ENCODE measurements at regions not wholly inside any gene's neighbourhood (a gene's known extent, or its start where the extent isn't known, plus 50 kb on each side); places are given as distances from the start of the nearest gene placed in this dataset.

- no peaks in the 10 kb centered on the region for H3K36me3 ChIP-seq
- no peaks in the 10 kb centered on the region for H3K9me3 ChIP-seq
- H3K27ac ChIP-seq = no peak overlapping the region
- H3K4me3 ChIP-seq = no peak overlapping the region
- TF ChIP-seq, protein P1, sequence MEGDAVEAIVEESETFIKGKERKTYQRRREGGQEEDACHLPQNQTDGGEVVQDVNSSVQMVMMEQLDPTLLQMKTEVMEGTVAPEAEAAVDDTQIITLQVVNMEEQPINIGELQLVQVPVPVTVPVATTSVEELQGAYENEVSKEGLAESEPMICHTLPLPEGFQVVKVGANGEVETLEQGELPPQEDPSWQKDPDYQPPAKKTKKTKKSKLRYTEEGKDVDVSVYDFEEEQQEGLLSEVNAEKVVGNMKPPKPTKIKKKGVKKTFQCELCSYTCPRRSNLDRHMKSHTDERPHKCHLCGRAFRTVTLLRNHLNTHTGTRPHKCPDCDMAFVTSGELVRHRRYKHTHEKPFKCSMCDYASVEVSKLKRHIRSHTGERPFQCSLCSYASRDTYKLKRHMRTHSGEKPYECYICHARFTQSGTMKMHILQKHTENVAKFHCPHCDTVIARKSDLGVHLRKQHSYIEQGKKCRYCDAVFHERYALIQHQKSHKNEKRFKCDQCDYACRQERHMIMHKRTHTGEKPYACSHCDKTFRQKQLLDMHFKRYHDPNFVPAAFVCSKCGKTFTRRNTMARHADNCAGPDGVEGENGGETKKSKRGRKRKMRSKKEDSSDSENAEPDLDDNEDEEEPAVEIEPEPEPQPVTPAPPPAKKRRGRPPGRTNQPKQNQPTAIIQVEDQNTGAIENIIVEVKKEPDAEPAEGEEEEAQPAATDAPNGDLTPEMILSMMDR (IDR thresholded peaks at IDR 0.05) = no peak
- TF ChIP-seq EP300 (IDR thresholded peaks at IDR 0.05) (no peak), POLR2A (IDR thresholded peaks at IDR 0.05) (no peak), POLR2AphosphoS5 (IDR thresholded peaks at IDR 0.05) (no peak)
- H3K4me1 ChIP-seq = no peaks in the 10 kb centered on the region
- WGBS = 57% methylated on average over 4 of the region's 4 CpGs
- H3K27me3 ChIP-seq = no peaks in the 10 kb centered on the region
- DNase-seq (ENCODE audit: low spot score in 2 of 2) = no peak
Measured at GRCh38 chr20:6450841-6451240, 316.6 kb upstream of the BMP2 start.

DNA sequence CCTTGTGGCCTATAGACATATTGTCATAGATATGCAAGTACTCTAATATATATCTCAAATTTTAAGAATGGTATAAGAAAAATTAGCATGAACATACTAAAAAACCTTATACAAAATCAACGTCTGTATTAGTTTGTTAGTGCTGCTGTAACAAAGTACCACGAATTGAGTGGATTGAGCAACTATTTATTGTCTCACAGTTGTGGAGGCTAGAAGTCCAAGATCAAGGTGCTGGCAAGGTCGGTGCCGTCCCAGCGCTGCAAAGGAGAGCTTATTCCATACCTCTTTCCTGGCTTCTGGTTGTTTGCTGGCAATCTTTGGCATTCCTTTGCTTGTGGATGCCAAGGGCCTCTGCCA lies 317.6 kb upstream of the FERMT1 start:
- Histone ChIP-seq H3K4me1 (no peaks in the 10 kb centered on the region), H3K36me3 (no peaks in the 10 kb centered on the region), H3K27ac (no peak overlapping the region), H3K27me3 (no peaks in the 10 kb centered on the region), H3K4me3 (no peak overlapping the region), H3K9me3 (no peaks in the 10 kb centered on the region)
- TF ChIP-seq POLR2A (IDR thresholded peaks at IDR 0.05) (no peak), EP300 (IDR thresholded peaks at IDR 0.05) (no peak), POLR2AphosphoS5 (IDR thresholded peaks at IDR 0.05) (no peak)
- TF ChIP-seq, protein P1 (IDR thresholded peaks at IDR 0.05) = no peak
- 72% methylated on average over 5 of the region's 5 CpGs for WGBS
- no peak for DNase-seq (ENCODE audit: low spot score in 2 of 2)

DNA sequence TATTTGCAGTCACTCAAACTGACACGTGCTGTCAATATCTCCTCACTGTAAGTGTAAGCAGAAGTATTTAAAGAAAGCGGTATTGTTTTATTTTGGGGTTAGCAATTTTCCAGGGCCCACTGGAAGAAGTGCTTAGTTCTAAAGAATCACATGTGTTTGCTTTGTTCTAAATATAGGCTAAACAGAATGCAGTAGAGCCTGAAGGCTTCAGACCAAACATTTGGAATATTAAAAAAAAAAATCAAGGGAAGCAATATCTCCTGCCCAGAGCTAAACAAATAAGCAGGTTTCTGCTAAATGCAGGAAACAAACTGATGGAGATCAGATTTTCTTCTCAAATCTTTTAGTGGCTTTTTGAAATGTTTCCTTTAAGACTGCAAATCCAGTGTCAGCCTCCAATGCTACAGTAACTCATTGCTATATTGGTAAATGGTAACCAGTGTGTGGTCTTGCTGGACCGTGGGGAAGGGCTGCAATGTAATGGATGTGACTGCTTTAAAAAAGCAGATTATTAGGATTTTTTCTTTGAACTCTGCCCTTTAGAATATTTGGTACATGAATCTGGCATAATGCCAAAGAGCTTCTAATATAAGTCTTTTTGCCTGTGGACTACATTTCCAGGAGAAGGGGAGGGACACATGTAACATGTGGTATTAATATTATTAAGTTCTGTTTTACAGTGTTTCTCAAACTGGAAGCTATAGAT lies 317.1 kb upstream of the FERMT1 start:
- WGBS = 57% methylated on average over 3 of the region's 3 CpGs
- no peak for DNase-seq (ENCODE audit: low spot score in 2 of 2)
- TF ChIP-seq POLR2AphosphoS5 (IDR thresholded peaks at IDR 0.05) (no peak), POLR2A (IDR thresholded peaks at IDR 0.05) (no peak), EP300 (IDR thresholded peaks at IDR 0.05) (no peak)
- TF ChIP-seq, protein P1 (IDR thresholded peaks at IDR 0.05) = no peak

DNA sequence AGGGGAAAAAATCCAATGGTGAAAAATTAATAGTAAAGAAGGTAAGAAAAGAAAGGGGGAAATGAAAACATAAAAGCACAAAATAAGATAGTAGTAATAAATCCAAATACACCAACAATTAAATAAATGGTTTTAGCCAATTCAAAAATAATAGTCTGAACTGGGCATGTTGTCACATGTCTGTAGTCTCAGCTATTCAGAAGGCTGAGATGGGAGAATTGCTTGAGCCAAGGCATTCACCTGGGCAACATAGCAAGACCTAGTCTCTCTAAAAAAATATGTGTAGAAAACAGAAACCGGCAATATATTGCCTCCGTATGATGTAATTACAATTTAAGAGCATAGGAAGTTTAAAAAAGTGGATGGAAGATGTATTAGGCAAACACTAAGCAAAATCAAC lies 311.3 kb upstream of the FERMT1 start:
- no peak for TF ChIP-seq EP300 (IDR thresholded peaks at IDR 0.05)
- TF ChIP-seq, protein P1 (IDR thresholded peaks at IDR 0.05) = no peak
- H3K4me3 ChIP-seq = no peak overlapping the region
- no peaks in the 10 kb centered on the region for H3K27me3 ChIP-seq

More for the DNA sequence above, 317.1 kb upstream of the FERMT1 start:
- no peaks in the 10 kb centered on the region for H3K4me1 ChIP-seq
- no peaks in the 10 kb centered on the region for H3K36me3 ChIP-seq
- no peaks in the 10 kb centered on the region for H3K27me3 ChIP-seq
- no peak overlapping the region for H3K4me3 ChIP-seq
- H3K27ac ChIP-seq = no peak overlapping the region
- no peaks in the 10 kb centered on the region for H3K9me3 ChIP-seq

DNA sequence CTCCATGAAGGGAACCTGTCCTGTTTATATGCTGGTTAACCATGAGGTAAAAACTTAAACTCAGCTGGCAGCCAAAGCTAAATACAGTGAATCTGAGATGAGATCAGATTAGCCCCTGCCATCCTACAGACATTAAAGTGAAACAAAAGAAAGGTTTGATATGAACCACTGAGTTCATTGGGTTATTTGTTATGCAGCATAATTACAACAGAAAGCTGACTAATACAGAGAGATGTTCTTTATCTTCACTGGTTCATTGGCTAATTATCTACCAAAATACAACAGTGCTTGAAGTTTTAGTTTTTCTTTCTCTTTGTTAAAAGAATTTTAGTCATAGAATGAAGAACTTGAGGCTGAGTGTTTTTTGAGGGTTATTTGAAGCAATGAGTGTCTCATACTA lies 307.6 kb upstream of the FERMT1 start:
- Histone ChIP-seq H3K36me3 (no peaks in the 10 kb centered on the region), H3K27me3 (no peaks in the 10 kb centered on the region), H3K9me3 (no peaks in the 10 kb centered on the region), H3K4me1 (no peaks in the 10 kb centered on the region), H3K4me3 (no peak overlapping the region), H3K27ac (no peak overlapping the region)
- DNase-seq (ENCODE audit: low spot score in 2 of 2) = no peak
- TF ChIP-seq POLR2A (IDR thresholded peaks at IDR 0.05) (no peak), EP300 (IDR thresholded peaks at IDR 0.05) (no peak), POLR2AphosphoS5 (IDR thresholded peaks at IDR 0.05) (no peak)
- TF ChIP-seq, protein P1 (IDR thresholded peaks at IDR 0.05) = no peak

More for the DNA sequence above, 311.3 kb upstream of the FERMT1 start:
- H3K9me3 ChIP-seq = no peaks in the 10 kb centered on the region
- no peak for DNase-seq (ENCODE audit: low spot score in 2 of 2)
- H3K36me3 ChIP-seq = no peaks in the 10 kb centered on the region
- H3K4me1 ChIP-seq = no peaks in the 10 kb centered on the region
- WGBS = 87% methylated on average over 2 of the region's 2 CpGs
- H3K27ac ChIP-seq = no peak overlapping the region

All from suprapubic skin (tissue), 4 donors.